AG20443 (cell line): ENCODE measurements at regions not wholly inside any gene's neighbourhood (a gene's known extent, or its start where the extent isn't known, plus 50 kb on each side); places are given as distances from the start of the nearest gene placed in this dataset.
A peak's percentile ranks its signal among the peaks of the same experiment; 100 is the strongest.
"Not testable (repeated sequence)": the region's sequence is repeated elsewhere in the genome, so short reads cannot be mapped to it uniquely, and the experiment has no call there.

ENCODE experiments used
- DNase-seq: peaks from one replicate; pipeline ENCODE4 v3.0.0; 2012; ENCODE audit warnings: low spot score, mixed read lengths

DNA sequence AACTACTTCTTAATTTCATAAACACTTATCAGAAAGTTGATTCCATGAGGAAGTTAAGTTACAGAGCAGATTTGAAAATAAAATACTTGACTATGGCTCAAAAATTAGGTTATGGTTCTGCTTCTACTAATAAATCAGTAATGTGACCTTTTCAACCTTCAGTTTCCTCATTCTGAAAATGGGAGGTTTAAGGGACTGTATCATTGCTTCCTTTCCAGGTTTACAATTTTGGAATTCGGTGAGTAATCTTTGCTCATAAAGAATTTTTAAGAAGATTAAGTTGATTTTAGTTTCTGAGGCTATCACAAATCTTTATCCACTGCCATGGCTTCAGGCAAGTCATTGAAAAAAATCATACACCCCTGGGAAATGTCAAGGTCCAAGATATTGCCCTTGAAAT, 1061.2 kb downstream of the DIPK2A start:
- DNase-seq: no peak

- DNase-seq: no peak
Observed at GRCh38 chr3:145035682-145036081, 1064.1 kb downstream of the DIPK2A start.

GRCh38 chr3:145054055-145054454, 1082.4 kb downstream of the DIPK2A start:
- DNase-seq: not testable (repeated sequence)

DNA sequence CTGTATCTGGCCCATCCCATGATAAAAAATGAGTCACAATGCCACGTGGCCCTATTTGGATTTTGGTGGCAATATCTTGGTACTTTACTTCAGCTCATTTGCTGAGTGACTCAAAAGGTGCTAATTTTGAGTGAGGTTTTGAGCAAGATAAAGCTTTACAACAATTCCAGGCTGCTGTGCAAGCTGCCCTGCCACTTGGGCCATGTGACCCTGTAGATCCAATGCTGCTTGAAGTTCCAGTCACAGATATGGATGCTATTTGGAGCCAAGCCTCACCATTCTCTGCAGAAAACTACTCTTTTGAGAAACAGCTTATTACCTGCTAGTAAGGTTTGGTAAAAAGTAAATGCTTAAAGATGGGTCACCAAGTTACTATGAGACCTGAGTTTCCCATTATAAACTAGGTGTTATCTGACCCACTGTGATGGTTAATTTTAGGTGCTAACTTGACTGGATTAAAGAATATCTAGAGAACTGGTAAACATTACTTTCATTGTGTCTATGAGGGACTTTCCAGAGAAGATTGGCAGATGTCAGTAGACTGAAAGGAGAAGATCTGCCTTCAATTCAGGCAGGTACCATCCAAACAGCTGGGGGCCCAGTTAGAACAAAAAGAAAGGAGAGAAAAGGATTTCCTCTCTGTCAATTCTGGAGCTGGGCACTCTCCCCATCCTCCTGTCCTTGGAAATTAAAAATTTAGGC, 1083.9 kb downstream of the DIPK2A start:
- no peak for DNase-seq

- no peak for DNase-seq
Observed at GRCh38 chr3:145058483-145058882, 1086.9 kb downstream of the DIPK2A start.

GRCh38 chr3:145063616-145064015, 1092.0 kb downstream of the DIPK2A start:
- DNase-seq: no peak

DNA sequence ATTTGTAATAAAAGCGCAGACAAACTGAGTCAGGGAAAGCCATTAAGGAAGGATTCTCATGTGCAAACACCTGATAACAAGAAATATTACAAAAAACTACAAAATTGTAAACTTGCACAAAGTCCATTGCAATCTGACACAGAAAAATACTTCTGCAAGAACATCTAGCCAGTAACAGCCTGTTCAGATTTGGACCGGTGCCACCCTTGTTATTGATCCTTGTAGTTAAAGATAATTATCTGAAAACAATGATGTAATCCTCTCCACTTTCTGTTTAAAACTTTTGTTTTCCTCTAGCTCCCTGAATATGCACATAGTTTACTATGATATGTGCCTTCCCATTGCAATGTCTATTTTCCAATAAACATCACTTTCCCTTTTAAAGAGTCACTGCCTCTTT, 1090.2 kb downstream of the PLOD2 start:
- DNase-seq: no peak

- DNase-seq: no peak
Observed at GRCh38 chr3:145079436-145079835, 1081.5 kb downstream of the PLOD2 start.

DNA sequence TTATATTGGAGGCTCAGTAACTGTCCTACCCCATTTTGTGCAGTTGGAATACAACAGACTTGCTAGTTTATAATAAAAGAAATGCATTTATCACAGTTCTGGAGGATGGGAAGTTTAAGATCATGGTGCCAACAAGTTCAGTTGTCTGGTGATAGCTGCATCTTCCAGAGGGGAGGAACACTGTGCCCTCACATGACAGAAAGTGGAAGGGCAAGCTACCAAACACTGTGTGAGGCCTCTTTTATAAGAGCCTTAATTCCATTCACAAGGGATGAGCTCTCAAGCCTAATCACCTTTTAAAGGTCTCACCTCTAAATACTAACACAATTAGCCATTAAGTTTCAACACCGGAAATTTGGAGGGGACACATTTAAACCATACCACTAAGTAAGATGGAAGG, 1073.9 kb downstream of the PLOD2 start:
- DNase-seq: no peak

DNA sequence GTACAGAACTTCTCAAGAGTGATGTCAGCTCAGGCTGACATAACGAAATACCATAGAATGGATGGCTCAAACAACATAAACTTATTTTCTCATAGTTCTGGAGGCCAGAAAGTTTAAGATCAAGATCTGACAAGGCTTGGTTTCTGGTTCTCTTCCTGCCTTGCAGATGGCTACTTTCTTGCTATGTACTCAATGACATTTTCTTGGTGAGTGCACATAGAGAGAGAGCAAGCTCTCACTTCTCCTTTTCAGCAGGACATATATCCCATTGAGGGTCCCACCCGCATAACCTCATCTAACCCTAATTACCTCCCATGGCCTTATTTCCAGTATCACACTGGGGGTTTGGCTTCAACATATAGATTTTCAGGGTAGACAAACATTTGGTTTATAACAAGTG, 1072.1 kb downstream of the PLOD2 start:
- DNase-seq: no peak

DNA sequence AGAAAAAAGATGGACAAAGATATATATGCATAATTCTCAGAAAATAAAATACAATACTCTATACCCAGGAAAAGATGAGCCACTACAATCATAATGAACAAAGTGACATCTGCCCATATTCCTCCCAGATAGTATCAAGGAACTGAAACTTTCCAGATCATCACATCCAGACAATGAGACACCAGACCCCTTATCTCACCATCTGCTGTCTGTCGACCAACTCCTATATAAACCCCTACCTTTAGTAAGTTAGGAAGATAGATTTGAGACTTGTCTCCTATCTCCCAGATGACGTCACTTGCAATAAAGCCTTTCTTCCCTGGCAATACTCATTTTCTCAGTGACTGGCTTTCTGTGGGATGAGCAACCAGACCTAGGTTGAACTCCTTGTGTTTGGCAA, 1071.6 kb downstream of the PLOD2 start:
- no peak for DNase-seq

DNA sequence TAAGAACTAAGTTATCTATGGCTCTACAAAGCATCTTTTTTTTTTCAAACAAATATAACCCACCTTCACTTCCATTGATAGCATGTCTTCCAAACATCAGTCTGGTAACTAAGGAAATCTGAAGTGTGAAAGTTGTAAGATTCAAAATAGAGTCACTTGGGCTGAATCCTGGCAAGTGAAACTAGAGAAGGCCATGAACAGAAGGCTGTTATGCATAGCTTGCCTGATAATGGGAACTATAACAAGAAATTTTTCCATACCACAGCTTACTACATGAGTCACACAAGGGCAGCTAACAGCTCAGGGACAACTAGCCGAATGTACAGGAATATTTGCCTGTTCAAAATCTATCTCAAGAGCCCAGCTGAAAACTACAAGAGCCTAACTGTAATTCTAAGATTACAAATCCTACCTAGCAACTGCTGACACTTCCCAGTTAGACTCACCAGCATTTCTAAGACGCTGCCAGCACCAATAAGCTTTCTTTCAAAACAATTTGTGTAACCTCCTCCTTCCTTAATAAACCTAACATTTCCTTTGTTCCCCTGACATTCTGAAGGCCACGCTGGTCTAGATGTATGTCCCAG, 1066.5 kb downstream of the PLOD2 start:
- DNase-seq: peak; percentile 40

DNA sequence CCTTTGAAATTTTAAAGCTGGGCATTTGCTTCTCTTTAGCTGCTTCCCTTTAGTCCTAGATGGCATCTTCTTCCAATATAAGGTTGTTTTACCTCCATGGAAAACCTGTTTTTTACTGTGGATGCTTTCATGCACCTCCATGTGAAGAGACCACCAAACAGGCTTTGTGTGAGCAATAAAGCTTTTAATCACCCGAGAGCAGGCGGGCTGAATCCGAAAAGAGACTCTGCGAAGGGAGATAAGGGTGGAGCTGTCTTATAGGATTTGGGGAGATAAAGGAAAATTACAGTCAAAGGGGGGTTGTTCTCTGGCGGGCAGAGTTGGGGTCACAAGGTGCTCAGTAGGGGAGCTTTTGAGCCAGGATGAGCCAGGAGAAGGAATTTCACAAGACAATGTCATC, 1049.8 kb downstream of the PLOD2 start:
- DNase-seq: not testable (repeated sequence)

- no peak for DNase-seq
Observed at GRCh38 chr3:145116769-145117168, 1044.2 kb downstream of the PLOD2 start.

- DNase-seq: no peak
Observed at GRCh38 chr3:145118303-145118702, 1042.7 kb downstream of the PLOD2 start.

- DNase-seq: no peak
Observed at GRCh38 chr3:145124900-145125678, 1035.9 kb downstream of the PLOD2 start.

DNA sequence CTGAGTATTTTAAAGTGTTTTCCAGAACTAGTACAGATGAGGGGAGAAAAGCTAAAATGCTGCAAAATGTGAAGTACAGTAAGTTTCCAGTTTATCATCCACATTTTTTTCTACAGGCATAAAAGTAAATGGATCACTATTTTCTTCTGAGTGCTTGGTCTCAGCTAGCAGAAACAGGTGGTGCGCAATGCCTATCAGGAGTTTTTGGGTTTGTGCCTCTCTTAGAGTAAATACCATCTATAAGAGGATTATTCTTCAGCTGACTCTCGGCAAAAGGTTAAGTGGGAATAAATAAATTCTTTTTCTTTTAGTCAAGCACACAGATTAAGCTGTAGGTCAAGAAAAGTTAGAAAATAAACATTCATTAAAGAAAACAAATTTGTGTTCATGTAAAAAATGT, 1027.7 kb downstream of the PLOD2 start:
- DNase-seq: no peak

DNA sequence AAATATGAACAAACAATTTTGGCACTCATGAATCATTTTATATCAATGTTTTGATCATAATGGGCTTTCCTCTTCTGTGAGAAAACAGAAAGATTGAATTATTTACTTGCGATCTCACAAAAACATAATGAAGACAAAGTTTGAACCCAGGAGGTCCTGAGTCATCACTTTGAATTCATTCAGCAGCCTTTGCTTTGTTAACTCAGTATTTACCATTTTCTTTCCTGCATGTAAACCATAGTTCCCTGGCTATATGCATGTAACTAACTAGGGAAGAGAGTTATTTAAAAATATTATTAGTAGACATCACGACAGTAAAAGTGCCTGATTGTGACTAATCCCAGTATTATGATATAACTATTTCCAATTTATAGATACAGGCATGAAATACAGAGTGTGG, 1026.2 kb downstream of the PLOD2 start:
- no peak for DNase-seq

- no peak for DNase-seq
Observed at GRCh38 chr3:145144361-145144760, 1016.6 kb downstream of the PLOD2 start.

DNA sequence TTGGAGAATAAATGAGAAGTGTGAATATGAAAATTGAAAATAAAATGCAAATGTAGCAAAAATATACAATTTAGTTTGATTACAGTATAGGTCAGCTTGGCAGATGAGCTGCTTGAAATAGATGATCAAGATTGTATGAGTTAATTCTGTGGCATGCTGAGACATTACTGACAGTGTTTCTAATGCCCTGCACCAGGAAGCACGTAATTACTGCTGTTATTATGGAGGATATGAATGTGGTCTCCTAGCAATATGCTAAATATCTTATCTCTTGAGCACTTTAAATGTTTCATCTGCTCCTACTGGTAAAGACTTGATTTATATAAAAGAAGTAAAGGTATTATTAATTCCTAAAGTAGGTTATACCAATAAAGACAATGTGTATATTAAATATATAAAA, 1015.5 kb downstream of the PLOD2 start:
- DNase-seq: no peak

DNA sequence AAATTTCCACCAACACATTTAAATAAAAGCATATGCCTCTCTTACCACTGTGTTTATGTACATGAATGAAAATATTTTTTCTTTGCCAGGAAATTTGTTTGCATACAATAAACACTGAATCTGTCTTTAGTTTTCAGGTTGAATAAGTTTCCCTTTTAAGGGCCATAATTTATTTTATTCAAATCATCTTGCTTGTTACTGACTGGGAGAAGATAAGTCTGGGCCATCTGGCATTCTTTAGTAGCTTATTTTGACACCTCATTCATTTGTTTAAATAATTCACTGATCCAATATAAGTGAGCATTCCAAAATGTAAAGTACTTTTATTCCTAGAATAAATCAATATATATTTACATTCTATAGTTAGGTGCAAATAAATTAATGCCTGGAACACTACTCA, 1001.3 kb downstream of the PLOD2 start:
- no peak for DNase-seq

GRCh38 chr3:145170121-145170520, 990.9 kb downstream of the PLOD2 start:
- no peak for DNase-seq

DNA sequence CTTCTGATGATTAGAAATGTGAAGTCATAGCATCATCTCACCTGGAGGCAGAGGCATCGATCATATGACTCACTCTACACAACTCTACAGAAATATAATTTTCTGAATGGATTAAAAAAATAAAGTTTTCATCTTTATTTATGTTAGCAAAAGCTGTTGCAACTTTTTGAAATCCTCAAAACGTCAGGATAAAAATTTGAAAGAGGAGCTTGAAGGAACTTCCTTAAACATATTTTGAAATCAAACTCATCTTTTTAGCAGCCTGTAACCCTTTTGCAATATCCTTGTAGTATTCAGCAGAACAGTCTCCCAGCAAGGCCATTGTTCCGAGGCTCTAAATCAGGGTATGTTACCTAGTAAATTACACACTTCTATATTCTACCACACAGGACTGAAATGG, 985.4 kb downstream of the PLOD2 start:
- no peak for DNase-seq
